ENCODE measurements at regions not wholly inside any gene's neighbourhood (a gene's known extent, or its start where the extent isn't known, plus 50 kb on each side); places are given as distances from the start of the nearest gene placed in this dataset.

DNA sequence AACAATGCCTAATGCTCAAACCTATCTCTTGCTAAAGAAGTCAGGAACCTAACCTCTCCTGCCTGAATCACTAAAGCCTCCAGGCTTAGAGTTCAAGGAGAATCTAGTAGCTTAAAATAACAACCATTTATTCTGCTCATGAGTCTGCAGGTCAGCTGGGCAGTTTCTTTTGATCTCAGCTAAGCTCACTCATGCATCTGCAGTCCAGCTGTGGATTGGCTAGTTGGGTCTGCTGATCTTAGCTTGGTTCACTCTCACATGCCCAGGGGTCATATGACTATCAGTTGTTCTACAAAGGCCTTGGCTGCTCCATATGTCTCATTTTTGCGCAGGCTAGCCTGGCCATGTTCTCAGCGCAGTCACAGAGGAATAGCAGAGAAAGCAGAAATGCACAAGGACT, 109.2 kb upstream of the STT3B start:
- Histone ChIP-seq H3K9me3 (no peaks in the 10 kb centered on the region), H3K27ac (no peak overlapping the region), H3K4me3 (no peak overlapping the region), H3K27me3 (no peaks in the 10 kb centered on the region), H3K9ac (ENCODE audit: low read depth in 2 of 2, low read length in 2 of 2) (no peak overlapping the region), H3K4me1 (no peaks in the 10 kb centered on the region), H3K36me3 (no peaks in the 10 kb centered on the region)
- TF ChIP-seq, protein P1, sequence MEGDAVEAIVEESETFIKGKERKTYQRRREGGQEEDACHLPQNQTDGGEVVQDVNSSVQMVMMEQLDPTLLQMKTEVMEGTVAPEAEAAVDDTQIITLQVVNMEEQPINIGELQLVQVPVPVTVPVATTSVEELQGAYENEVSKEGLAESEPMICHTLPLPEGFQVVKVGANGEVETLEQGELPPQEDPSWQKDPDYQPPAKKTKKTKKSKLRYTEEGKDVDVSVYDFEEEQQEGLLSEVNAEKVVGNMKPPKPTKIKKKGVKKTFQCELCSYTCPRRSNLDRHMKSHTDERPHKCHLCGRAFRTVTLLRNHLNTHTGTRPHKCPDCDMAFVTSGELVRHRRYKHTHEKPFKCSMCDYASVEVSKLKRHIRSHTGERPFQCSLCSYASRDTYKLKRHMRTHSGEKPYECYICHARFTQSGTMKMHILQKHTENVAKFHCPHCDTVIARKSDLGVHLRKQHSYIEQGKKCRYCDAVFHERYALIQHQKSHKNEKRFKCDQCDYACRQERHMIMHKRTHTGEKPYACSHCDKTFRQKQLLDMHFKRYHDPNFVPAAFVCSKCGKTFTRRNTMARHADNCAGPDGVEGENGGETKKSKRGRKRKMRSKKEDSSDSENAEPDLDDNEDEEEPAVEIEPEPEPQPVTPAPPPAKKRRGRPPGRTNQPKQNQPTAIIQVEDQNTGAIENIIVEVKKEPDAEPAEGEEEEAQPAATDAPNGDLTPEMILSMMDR (IDR thresholded peaks at IDR 0.05) = no peak
- DNase-seq = no peak
- intact Hi-C loops (cut with DNase I) = no loop called here

DNA sequence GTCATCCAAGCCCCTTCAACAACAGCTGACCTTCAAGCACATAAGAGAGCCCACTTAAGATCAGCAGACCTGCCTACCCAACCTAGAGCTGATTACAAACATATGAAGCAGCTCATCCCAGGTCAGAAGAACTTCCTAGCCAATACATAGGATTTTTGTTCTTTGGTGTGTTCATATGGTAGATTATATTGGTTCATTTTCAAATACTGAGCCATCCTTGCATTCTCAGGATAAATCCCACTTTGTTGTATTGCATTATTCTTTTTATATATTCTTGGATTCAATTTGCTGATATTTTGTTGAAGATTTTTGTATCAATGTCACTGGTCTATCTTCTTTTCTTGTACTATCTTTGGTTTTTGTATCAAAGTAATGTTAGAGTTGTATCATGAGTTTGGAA, 107.3 kb upstream of the STT3B start:
- H3K36me3 ChIP-seq = no peaks in the 10 kb centered on the region
- no peak overlapping the region for H3K4me3 ChIP-seq
- intact Hi-C loops (cut with DNase I) = no loop called here
- H3K4me1 ChIP-seq = no peaks in the 10 kb centered on the region
- DNase-seq = no peak
- H3K9me3 ChIP-seq = no peaks in the 10 kb centered on the region
- TF ChIP-seq, protein P1 (IDR thresholded peaks at IDR 0.05) = no peak
- H3K27me3 ChIP-seq = no peaks in the 10 kb centered on the region
- H3K27ac ChIP-seq = no peak overlapping the region
- H3K9ac ChIP-seq (ENCODE audit: low read depth in 2 of 2, low read length in 2 of 2) = no peak overlapping the region

DNA sequence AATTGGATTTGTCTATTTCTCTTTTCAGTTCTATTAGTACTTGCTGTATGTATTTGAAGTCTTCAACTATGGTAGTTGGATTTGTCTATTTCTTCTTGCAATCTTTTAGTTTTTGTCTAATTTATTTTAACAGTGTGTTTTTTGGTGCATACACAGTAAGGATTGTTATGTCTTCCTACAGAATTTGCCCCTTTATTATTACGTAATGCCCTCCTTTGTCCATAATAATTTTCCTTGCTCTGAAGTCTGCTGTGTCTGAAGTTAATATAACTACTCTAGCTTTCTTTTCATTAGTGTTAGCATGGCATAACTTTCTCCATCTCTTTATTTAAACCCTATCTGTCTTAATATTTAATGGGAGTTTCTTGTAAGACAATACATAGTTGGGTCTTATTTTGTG, 105.1 kb upstream of the STT3B start:
- Histone ChIP-seq H3K36me3 (no peaks in the 10 kb centered on the region), H3K9me3 (no peaks in the 10 kb centered on the region), H3K9ac (ENCODE audit: low read depth in 2 of 2, low read length in 2 of 2) (no peak overlapping the region), H3K27ac (no peak overlapping the region), H3K4me3 (no peak overlapping the region), H3K4me1 (no peaks in the 10 kb centered on the region), H3K27me3 (no peaks in the 10 kb centered on the region)
- TF ChIP-seq, protein P1 (IDR thresholded peaks at IDR 0.05) = no peak
- DNase-seq = no peak
- intact Hi-C loops (cut with DNase I) = no loop called here

DNA sequence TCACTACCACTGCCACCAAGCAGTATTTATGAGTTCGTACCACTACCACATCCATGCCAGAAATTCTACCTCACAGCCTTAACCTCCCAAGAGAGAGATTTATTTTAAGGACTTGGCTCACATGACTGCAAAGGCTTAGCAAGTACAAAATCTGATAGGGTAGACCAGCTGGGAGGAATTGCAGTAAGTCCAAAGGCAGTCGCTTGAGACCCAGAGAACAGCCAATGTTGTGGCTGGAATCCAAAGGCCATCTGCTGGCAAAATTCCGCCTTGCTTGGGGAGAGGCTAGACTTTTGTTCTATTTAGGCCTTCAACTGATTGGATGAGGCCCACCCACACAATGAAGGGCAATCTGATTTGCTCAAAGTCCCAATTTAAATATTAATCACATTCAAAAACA, 101.4 kb upstream of the STT3B start:
- Histone ChIP-seq H3K4me3 (no peak overlapping the region), H3K9ac (ENCODE audit: low read depth in 2 of 2, low read length in 2 of 2) (no peak overlapping the region), H3K27me3 (no peaks in the 10 kb centered on the region), H3K27ac (no peak overlapping the region), H3K4me1 (no peaks in the 10 kb centered on the region), H3K9me3 (no peaks in the 10 kb centered on the region), H3K36me3 (no peaks in the 10 kb centered on the region)
- TF ChIP-seq, protein P1 (IDR thresholded peaks at IDR 0.05) = no peak
- DNase-seq = no peak
- intact Hi-C loops (cut with DNase I) = no loop called here

DNA sequence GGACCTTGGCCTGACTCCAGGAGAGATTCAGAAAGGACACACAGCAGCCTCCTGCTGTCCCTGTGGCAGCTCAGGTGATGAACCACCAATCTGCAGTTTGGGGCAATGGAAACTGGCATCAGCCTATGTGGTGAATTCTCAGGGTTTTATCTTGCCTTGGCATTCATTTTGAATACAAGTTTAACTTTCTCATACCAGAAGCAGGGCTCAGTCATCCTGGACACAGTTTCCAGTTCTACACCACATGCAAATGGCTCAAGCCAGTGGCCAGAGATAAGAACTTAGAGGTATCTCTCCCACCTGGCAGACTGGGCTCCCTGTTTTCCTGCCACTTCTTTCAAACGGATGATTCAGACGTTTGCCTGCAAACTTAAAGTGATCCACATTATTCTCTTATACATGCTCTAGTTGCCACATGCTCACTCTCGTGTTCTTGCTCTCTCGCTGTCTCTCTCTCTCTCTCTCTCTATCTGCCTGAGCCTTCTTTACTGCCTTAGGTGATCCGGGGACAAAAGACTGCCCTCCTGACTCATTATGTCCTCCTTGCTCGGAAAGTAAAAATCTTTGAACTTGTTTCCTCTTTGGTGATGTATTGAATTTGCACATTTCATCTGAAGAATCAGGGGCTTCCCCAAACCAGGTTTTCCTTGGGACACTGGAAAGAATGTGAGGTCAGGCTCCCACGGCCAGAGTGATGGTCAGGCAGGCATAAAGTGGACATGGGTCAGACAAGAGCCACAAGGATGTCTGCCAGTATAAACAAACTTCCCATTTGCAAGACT, 99.6 kb upstream of the STT3B start:
- no peak overlapping the region for H3K27ac ChIP-seq
- H3K4me1 ChIP-seq = no peaks in the 10 kb centered on the region
- H3K9ac ChIP-seq (ENCODE audit: low read depth in 2 of 2, low read length in 2 of 2) = no peak overlapping the region
- no peak for DNase-seq
- H3K9me3 ChIP-seq = no peaks in the 10 kb centered on the region
- no peak overlapping the region for H3K4me3 ChIP-seq
- TF ChIP-seq, protein P1 (IDR thresholded peaks at IDR 0.05) = no peak
- H3K36me3 ChIP-seq = no peaks in the 10 kb centered on the region
- no peaks in the 10 kb centered on the region for H3K27me3 ChIP-seq
- intact Hi-C loops (cut with DNase I) = no loop called here
